Progenitor cell of endocrine pancreas (in vitro differentiated cells): ENCODE measurements at regions not wholly inside any gene's neighbourhood (a gene's known extent, or its start where the extent isn't known, plus 50 kb on each side); places are given as distances from the start of the nearest gene placed in this dataset.

Experiments
- DNase-seq: peaks from one replicate; pipeline ENCODE4 v3.0.0; 2021; ENCODE audit warnings: low spot score; ENCODE audit not compliant: unreplicated experiment
- H3K27ac Mint-ChIP-seq: 2 replicates; pipeline ENCODE4 v1.8.0; 2021; ENCODE audit warnings: mild to moderate bottlenecking, moderate library complexity, mixed read lengths
- H3K27me3 Mint-ChIP-seq: 2 replicates; pipeline ENCODE4 v1.8.0; 2021; ENCODE audit warnings: mixed read lengths
- H3K36me3 Mint-ChIP-seq: 2 replicates; pipeline ENCODE4 v1.8.0; 2022; ENCODE audit warnings: mixed read lengths; ENCODE audit not compliant: insufficient read depth
- H3K4me1 Mint-ChIP-seq: 2 replicates; pipeline ENCODE4 v1.8.0; 2021; ENCODE audit warnings: low read depth, mixed read lengths
- H3K4me3 Mint-ChIP-seq: 2 replicates; pipeline ENCODE4 v1.8.0; 2021; ENCODE audit warnings: low read depth, mild to moderate bottlenecking, moderate library complexity, mixed read lengths
- H3K9me3 Mint-ChIP-seq: 2 replicates; pipeline ENCODE4 v1.8.0; 2021; ENCODE audit warnings: low read depth, mixed read lengths
- TF ChIP-seq, protein P1 (sequence below): fragments of 200-600 bp; sonication (generic); IDR thresholded peaks from one replicate; pipeline ENCODE4 v1.5.0; 2021; ENCODE audit warnings: antibody characterized with exemption, mild to moderate bottlenecking; ENCODE audit not compliant: unreplicated experiment

GRCh38 chr17:70891306-70891705 lies 722.0 kb downstream of the KCNJ2 start:
- no peaks in the 10 kb centered on the region for H3K27me3 Mint-ChIP-seq
- no peaks in the 10 kb centered on the region for H3K36me3 Mint-ChIP-seq
- H3K4me1 Mint-ChIP-seq, result no peaks in the 10 kb centered on the region
- TF ChIP-seq, protein P1, sequence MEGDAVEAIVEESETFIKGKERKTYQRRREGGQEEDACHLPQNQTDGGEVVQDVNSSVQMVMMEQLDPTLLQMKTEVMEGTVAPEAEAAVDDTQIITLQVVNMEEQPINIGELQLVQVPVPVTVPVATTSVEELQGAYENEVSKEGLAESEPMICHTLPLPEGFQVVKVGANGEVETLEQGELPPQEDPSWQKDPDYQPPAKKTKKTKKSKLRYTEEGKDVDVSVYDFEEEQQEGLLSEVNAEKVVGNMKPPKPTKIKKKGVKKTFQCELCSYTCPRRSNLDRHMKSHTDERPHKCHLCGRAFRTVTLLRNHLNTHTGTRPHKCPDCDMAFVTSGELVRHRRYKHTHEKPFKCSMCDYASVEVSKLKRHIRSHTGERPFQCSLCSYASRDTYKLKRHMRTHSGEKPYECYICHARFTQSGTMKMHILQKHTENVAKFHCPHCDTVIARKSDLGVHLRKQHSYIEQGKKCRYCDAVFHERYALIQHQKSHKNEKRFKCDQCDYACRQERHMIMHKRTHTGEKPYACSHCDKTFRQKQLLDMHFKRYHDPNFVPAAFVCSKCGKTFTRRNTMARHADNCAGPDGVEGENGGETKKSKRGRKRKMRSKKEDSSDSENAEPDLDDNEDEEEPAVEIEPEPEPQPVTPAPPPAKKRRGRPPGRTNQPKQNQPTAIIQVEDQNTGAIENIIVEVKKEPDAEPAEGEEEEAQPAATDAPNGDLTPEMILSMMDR, result no peak
- H3K9me3 Mint-ChIP-seq, result peaks cover 6% of the 10 kb centered on the region
- H3K4me3 Mint-ChIP-seq, result no peak overlapping the region
- H3K27ac Mint-ChIP-seq, result no peak overlapping the region
- no peak for DNase-seq

DNA sequence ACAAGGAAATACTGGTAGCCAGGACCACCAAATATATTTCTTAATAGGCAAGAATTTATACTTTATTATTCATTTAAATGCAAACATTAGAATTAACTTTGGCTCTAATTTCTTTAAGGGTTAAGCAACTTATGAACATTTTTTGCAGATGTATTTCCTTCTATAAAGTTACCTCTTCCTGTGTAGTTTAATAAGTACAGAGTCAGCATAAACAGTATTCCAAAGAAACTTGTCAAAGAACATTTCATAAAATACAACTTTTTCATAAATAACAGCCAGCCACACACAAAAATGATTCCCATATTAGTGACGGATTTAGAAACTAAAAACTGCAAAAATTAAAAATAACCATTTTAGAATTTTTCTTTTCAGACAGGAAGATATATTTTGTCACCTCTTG lies 723.2 kb downstream of the KCNJ2 start:
- TF ChIP-seq, protein P1, result no peak
- H3K9me3 Mint-ChIP-seq, result peaks cover 6% of the 10 kb centered on the region
- no peak overlapping the region for H3K4me3 Mint-ChIP-seq
- no peaks in the 10 kb centered on the region for H3K4me1 Mint-ChIP-seq
- DNase-seq, result no peak
- no peaks in the 10 kb centered on the region for H3K36me3 Mint-ChIP-seq
- H3K27me3 Mint-ChIP-seq, result no peaks in the 10 kb centered on the region
- H3K27ac Mint-ChIP-seq, result no peak overlapping the region

- H3K27ac Mint-ChIP-seq, result no peak overlapping the region
- peaks cover 11% of the 10 kb centered on the region for H3K9me3 Mint-ChIP-seq
- H3K27me3 Mint-ChIP-seq, result no peaks in the 10 kb centered on the region
- TF ChIP-seq, protein P1, result no peak
- no peak for DNase-seq
- H3K4me3 Mint-ChIP-seq, result no peak overlapping the region
- H3K4me1 Mint-ChIP-seq, result no peaks in the 10 kb centered on the region
- H3K36me3 Mint-ChIP-seq, result no peaks in the 10 kb centered on the region
Observed at GRCh38 chr17:70896843-70897242, 727.5 kb downstream of the KCNJ2 start.

- TF ChIP-seq, protein P1, result no peak
- H3K9me3 Mint-ChIP-seq, result peaks cover 16% of the 10 kb centered on the region
- H3K36me3 Mint-ChIP-seq, result no peaks in the 10 kb centered on the region
- DNase-seq, result no peak
- no peaks in the 10 kb centered on the region for H3K27me3 Mint-ChIP-seq
- H3K4me3 Mint-ChIP-seq, result no peak overlapping the region
- no peaks in the 10 kb centered on the region for H3K4me1 Mint-ChIP-seq
- H3K27ac Mint-ChIP-seq, result no peak overlapping the region
Observed at GRCh38 chr17:70897446-70897845, 728.1 kb downstream of the KCNJ2 start.

DNA sequence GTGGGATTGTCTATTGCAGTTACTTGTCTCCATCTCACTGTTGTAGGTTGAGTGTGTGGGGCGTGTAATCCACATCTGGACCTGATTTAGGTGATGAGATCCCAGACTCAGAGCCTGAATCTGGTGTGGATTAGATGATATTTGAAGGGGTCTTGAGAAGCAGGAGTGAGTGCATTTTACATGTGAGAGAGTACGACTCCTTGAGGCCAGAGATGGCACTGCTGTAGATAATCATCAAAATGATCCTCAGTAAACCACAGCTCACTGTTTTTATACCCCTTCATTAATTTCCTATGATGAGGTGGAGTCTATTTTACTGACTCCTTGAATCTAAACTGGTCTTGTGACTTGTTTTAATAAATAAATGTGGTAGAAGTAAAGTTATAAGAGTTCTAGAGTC lies 732.5 kb downstream of the KCNJ2 start:
- DNase-seq, result no peak
- TF ChIP-seq, protein P1, result no peak
- no peaks in the 10 kb centered on the region for H3K36me3 Mint-ChIP-seq
- H3K9me3 Mint-ChIP-seq, result peaks cover 10% of the 10 kb centered on the region
- no peak overlapping the region for H3K4me3 Mint-ChIP-seq
- no peaks in the 10 kb centered on the region for H3K27me3 Mint-ChIP-seq
- no peak overlapping the region for H3K27ac Mint-ChIP-seq
- H3K4me1 Mint-ChIP-seq, result no peaks in the 10 kb centered on the region

DNA sequence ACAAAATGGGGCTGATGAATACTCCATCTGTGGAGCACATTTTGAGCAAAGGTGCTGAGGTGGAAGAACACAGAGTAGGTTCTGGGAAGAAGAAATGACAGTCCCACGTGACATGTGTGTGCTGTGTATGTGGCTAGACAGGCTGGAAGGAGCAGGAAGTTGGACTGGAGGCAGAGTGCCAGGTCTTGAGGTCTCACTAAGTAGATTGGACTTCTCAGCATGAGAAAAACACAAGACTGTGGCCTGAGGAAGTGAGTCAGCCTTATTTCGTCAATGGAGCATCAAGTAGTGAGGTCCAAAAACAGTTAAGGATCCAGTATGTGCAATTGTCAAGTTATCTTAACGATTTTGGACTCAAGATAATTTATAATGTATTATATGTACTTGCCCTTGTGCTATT lies 736.5 kb downstream of the KCNJ2 start:
- Mint-ChIP-seq H3K9me3 (peaks cover 10% of the 10 kb centered on the region), H3K36me3 (no peaks in the 10 kb centered on the region), H3K27ac (no peak overlapping the region), H3K27me3 (no peaks in the 10 kb centered on the region), H3K4me3 (no peak overlapping the region), H3K4me1 (no peaks in the 10 kb centered on the region)
- no peak for DNase-seq
- TF ChIP-seq, protein P1, result no peak
